Gastroesophageal sphincter (tissue), 4 donors: ENCODE measurements at regions not wholly inside any gene's neighbourhood (a gene's known extent, or its start where the extent isn't known, plus 50 kb on each side); places are given as distances from the start of the nearest gene placed in this dataset.

Experiments used
- ATAC-seq: fragments of 150-250 bp; one replicate; pipeline ENCODE4 v1.9.1; 2016; ENCODE audit warnings: mild to moderate bottlenecking, moderate library complexity
- H3K27ac ChIP-seq, 4 donors: fragments of 200-600 bp; sonication (generic) in 3 of 4; 1 replicate in 3 of 4; 2 replicates in 1 of 4; pipeline ENCODE4 v1.5.1; 2016 to 2019
- H3K27me3 ChIP-seq: fragments of 200-600 bp; sonication (generic); one replicate; pipeline ENCODE4 v1.5.1; 2019
- H3K36me3 ChIP-seq, 2 donors: fragments of 200-600 bp; sonication (generic); one replicate each; pipeline ENCODE4 v1.5.1; 2019; ENCODE audit warnings: control low read depth in 1 of 2
- H3K4me1 ChIP-seq, 3 donors: fragments of 200-600 bp; sonication (generic); 1 replicate in 2 of 3; 2 replicates in 1 of 3; pipeline ENCODE4 v1.5.1; 2016 to 2019; ENCODE audit warnings: control low read depth in 2 of 3
- H3K4me3 ChIP-seq, 2 donors: fragments of 200-600 bp; sonication (generic); one replicate each; pipeline ENCODE4 v1.5.1; 2019; ENCODE audit warnings: mild to moderate bottlenecking in 1 of 2, moderate library complexity in 1 of 2
- H3K9me3 ChIP-seq, 3 donors: fragments of 200-600 bp; sonication (generic); one replicate each; pipeline ENCODE4 v1.5.1; 2017 to 2019; ENCODE audit warnings: control low read depth in 2 of 3
- CTCF ChIP-seq, 4 experiments: fragments of 200-600 bp in 2 of 4; fragments of 450-650 bp in 2 of 4; sonication (generic) in 1 of 4; IDR thresholded peaks; one replicate each; pipeline ENCODE4 v1.5.1; 2017 to 2019; ENCODE audit warnings: antibody characterized with exemption in 4 of 4, mild to moderate bottlenecking in 2 of 4, moderate library complexity in 2 of 4
- EP300 ChIP-seq: sonication (generic); formaldehyde crosslinking; IDR thresholded peaks from one replicate; pipeline ENCODE4 v1.6.1; 2017; ENCODE audit warnings: antibody characterized with exemption, mild to moderate bottlenecking
- POLR2A ChIP-seq, 2 donors: fragments of 450-650 bp; IDR thresholded peaks; one replicate each; pipeline ENCODE4 v1.6.1; 2017; ENCODE audit warnings: antibody characterized with exemption in 2 of 2, mild to moderate bottlenecking in 2 of 2, moderate library complexity in 1 of 2
- POLR2AphosphoS5 ChIP-seq: sonication (generic); formaldehyde crosslinking; IDR thresholded peaks from one replicate; pipeline ENCODE4 v1.6.1; 2017; ENCODE audit warnings: antibody characterized with exemption
- WGBS, 2 donors: methylation state at CpG; one replicate each; pipeline ENCODE4 v1.1.5; 2018; ENCODE audit warnings: low coverage in 1 of 2; 5-methylcytosine and 5-hydroxymethylcytosine counted together

- Histone ChIP-seq H3K36me3 (no peaks in the 10 kb centered on the region), H3K9me3 (peaks cover 0 to 12% (median 0%) of the 10 kb centered on the region in 3 donors), H3K4me3 (no peak overlapping the region), H3K27ac (no peak overlapping the region), H3K4me1 (no peaks in the 10 kb centered on the region), H3K27me3 (peaks cover 63% of the 10 kb centered on the region)
- TF ChIP-seq POLR2A (IDR thresholded peaks at IDR 0.05) (no peak), POLR2AphosphoS5 (no peak), EP300 (no peak), CTCF (IDR thresholded peaks at IDR 0.05) (no peak)
- no peak for ATAC-seq
- 63% methylated on average over 9 of the region's 17 CpGs; no CpG with 5 or more reads in 1 of the 2 donors for WGBS, 2 donors
Observed at GRCh38 chr12:113569806-113570205, 98.1 kb upstream of the LHX5 start.

GRCh38 chr12:113568021-113568420 lies 96.3 kb upstream of the LHX5 start:
- Histone ChIP-seq H3K9me3 (peaks cover 0 to 7% (median 0%) of the 10 kb centered on the region in 3 donors), H3K4me1 (no peaks in the 10 kb centered on the region), H3K27me3 (peaks cover 66% of the 10 kb centered on the region), H3K4me3 (no peak overlapping the region), H3K27ac (no peak overlapping the region), H3K36me3 (no peaks in the 10 kb centered on the region)
- no peak for ATAC-seq
- 67% methylated on average over 1 of the region's 2 CpGs; no CpG with 5 or more reads in 1 of the 2 donors for WGBS, 2 donors
- TF ChIP-seq CTCF (IDR thresholded peaks at IDR 0.05) (no peak), POLR2A (IDR thresholded peaks at IDR 0.05) (no peak), POLR2AphosphoS5 (no peak), EP300 (no peak)

- Histone ChIP-seq H3K27me3 (peaks cover 81% of the 10 kb centered on the region), H3K27ac (no peak overlapping the region), H3K4me1 (no peaks in the 10 kb centered on the region), H3K36me3 (no peaks in the 10 kb centered on the region), H3K4me3 (no peak overlapping the region), H3K9me3 (no peaks in the 10 kb centered on the region)
- TF ChIP-seq POLR2AphosphoS5: no peak
- TF ChIP-seq CTCF (IDR thresholded peaks at IDR 0.05): no peak
- TF ChIP-seq POLR2A (IDR thresholded peaks at IDR 0.05): no peak
- no peak for TF ChIP-seq EP300
- no peak for ATAC-seq
- WGBS, 2 donors: 17% methylated on average over 8 of the region's 8 CpGs; no CpG with 5 or more reads in 1 of the 2 donors
Observed at GRCh38 chr12:113565368-113565767, 93.7 kb upstream of the LHX5 start.

GRCh38 chr12:113561068-113561780 lies 89.6 kb upstream of the LHX5 start:
- Histone ChIP-seq H3K4me1 (no peaks in the 10 kb centered on the region), H3K4me3 (no peak overlapping the region), H3K9me3 (peaks cover 0 to 8% (median 0%) of the 10 kb centered on the region in 3 donors), H3K27ac (no peak overlapping the region), H3K27me3 (peaks cover 87% of the 10 kb centered on the region), H3K36me3 (no peaks in the 10 kb centered on the region)
- ATAC-seq: no peak
- WGBS, 2 donors: 31 to 39% methylated on average over 4 to 10 of the region's 18 CpGs
- TF ChIP-seq CTCF (IDR thresholded peaks at IDR 0.05): no peak
- TF ChIP-seq EP300: no peak
- TF ChIP-seq POLR2A (IDR thresholded peaks at IDR 0.05): no peak
- TF ChIP-seq POLR2AphosphoS5: no peak

GRCh38 chr12:113559466-113559865 lies 87.8 kb upstream of the LHX5 start:
- ATAC-seq: no peak
- TF ChIP-seq EP300: no peak
- no peak for TF ChIP-seq CTCF (IDR thresholded peaks at IDR 0.05)
- no peak for TF ChIP-seq POLR2AphosphoS5
- no peak for TF ChIP-seq POLR2A (IDR thresholded peaks at IDR 0.05)
- WGBS, 2 donors: 75 to 100% methylated on average over 1 to 2 of the region's 2 CpGs

More at GRCh38 chr12:113559466-113559865, 87.8 kb upstream of the LHX5 start:
- peaks cover 0 to 18% (median 0%) of the 10 kb centered on the region in 3 donors for H3K9me3 ChIP-seq
- H3K4me1 ChIP-seq: no peaks in the 10 kb centered on the region
- H3K27ac ChIP-seq: no peak overlapping the region
- H3K27me3 ChIP-seq: peaks cover 87% of the 10 kb centered on the region
- H3K36me3 ChIP-seq: no peaks in the 10 kb centered on the region
- no peak overlapping the region for H3K4me3 ChIP-seq
